Stimulated activated CD4-positive, alpha-beta T cell treated with anti-CD3 and anti-CD28 coated beads, Interleukin-1b, Interleukin-23, amount 100 ng/mL, for 1 hour (primary cell): ENCODE measurements at regions not wholly inside any gene's neighbourhood (a gene's known extent, or its start where the extent isn't known, plus 50 kb on each side); places are given as distances from the start of the nearest gene placed in this dataset.

Experiments used
- DNase-seq, 2 donors: peaks; one replicate each; pipeline ENCODE4 v3.0.0-alpha.2; 2020; ENCODE audit warnings: low read depth in 2 of 2

GRCh38 chr1:218817071-218817470 is 356.6 kb upstream of the LYPLAL1 start:
- no peak for DNase-seq

GRCh38 chr1:218817691-218818465 is 355.8 kb upstream of the LYPLAL1 start:
- DNase-seq, result no peak

- no peak for DNase-seq
Observed at GRCh38 chr1:218823291-218823900, 350.3 kb upstream of the LYPLAL1 start.

GRCh38 chr1:218827486-218827885 is 346.2 kb upstream of the LYPLAL1 start:
- no peak for DNase-seq

- no peak for DNase-seq
Observed at GRCh38 chr1:218828125-218828650, 345.5 kb upstream of the LYPLAL1 start.

- no peak for DNase-seq
Observed at GRCh38 chr1:218829097-218829496, 344.6 kb upstream of the LYPLAL1 start.

- no peak for DNase-seq
Observed at GRCh38 chr1:218835609-218836008, 338.1 kb upstream of the LYPLAL1 start.

GRCh38 chr1:218836264-218836663 is 337.4 kb upstream of the LYPLAL1 start:
- DNase-seq, result no peak

- no peak for DNase-seq
Observed at GRCh38 chr1:218837051-218837450, 336.6 kb upstream of the LYPLAL1 start.

- no peak for DNase-seq
Observed at GRCh38 chr1:218845589-218845988, 328.1 kb upstream of the LYPLAL1 start.

- no peak for DNase-seq
Observed at GRCh38 chr1:218846181-218846580, 327.5 kb upstream of the LYPLAL1 start.

- no peak for DNase-seq
Observed at GRCh38 chr1:218847089-218847768, 326.4 kb upstream of the LYPLAL1 start.

- DNase-seq, result no peak
Observed at GRCh38 chr1:218848009-218848408, 325.7 kb upstream of the LYPLAL1 start.

GRCh38 chr1:218850367-218850766 is 323.3 kb upstream of the LYPLAL1 start:
- DNase-seq, result no peak

GRCh38 chr1:218851586-218851985 is 322.1 kb upstream of the LYPLAL1 start:
- DNase-seq, result no peak

GRCh38 chr1:218852527-218852926 is 321.2 kb upstream of the LYPLAL1 start:
- DNase-seq, result no peak

- no peak for DNase-seq
Observed at GRCh38 chr1:218863987-218864386, 309.7 kb upstream of the LYPLAL1 start.

- no peak for DNase-seq
Observed at GRCh38 chr1:218865591-218865990, 308.1 kb upstream of the LYPLAL1 start.

- no peak for DNase-seq
Observed at GRCh38 chr1:218866507-218866906, 307.2 kb upstream of the LYPLAL1 start.

- DNase-seq, result no peak
Observed at GRCh38 chr1:218867066-218867465, 306.6 kb upstream of the LYPLAL1 start.

- no peak for DNase-seq
Observed at GRCh38 chr1:218867941-218868626, 305.6 kb upstream of the LYPLAL1 start.

- no peak for DNase-seq
Observed at GRCh38 chr1:218869276-218869675, 304.4 kb upstream of the LYPLAL1 start.
